HepG2 (cell line): ENCODE measurements at regions not wholly inside any gene's neighbourhood (a gene's known extent, or its start where the extent isn't known, plus 50 kb on each side); places are given as distances from the start of the nearest gene placed in this dataset.
A peak's percentile ranks its signal among the peaks of the same experiment; 100 is the strongest.

Source experiments
- ATAC-seq: fragments of 200-7000 bp; cut with Tn5 transposase; 3 replicates; pipeline ENCODE4 v1.9.1; 2020; ENCODE audit warnings: mild to moderate bottlenecking, moderate library complexity
- BruUV-seq: library from RNA; stranded (reverse); fragments of 400-500 nt; replicated peaks from 2 replicates; lab custom pipeline; 2021; lab: Mats Ljungman, UMichigan
- CTCF ChIA-PET: fragments of 300-600 bp; formaldehyde crosslinking; extraction: SDS; loops from one replicate; lab custom pipeline; 2021; ENCODE audit warnings: low total read pairs, inconsistent platforms, low intra/inter-chr PET ratio; lab: Yijun Ruan, JAX
- POLR2A ChIA-PET: fragments of 350-600 bp; sonication (Branson Sonifier 250); formaldehyde crosslinking; loops from one replicate; lab custom pipeline; 2020; ENCODE audit warnings: antibody characterized with exemption, inconsistent platforms; lab: Yijun Ruan, JAX
- DNase-seq: peaks from one replicate; pipeline ENCODE4 v3.0.0-alpha.2; 2015; ENCODE audit warnings: low spot score
- FAIRE-seq: peaks from 3 replicates; lab custom pipeline; 2011; peaks lifted over from hg19 to GRCh38; lab: Jason Lieb, UNC
- H2AFZ ChIP-seq: one replicate; pipeline ENCODE4 v1.6.1; 2011; ENCODE audit warnings: low read length, inconsistent platforms
- H3K27ac ChIP-seq: fragments of 300-600 bp; 3 replicates; pipeline ENCODE4 v1.8.0; 2011; ENCODE audit warnings: mixed run types, mild to moderate bottlenecking, mixed read lengths, low read length, inconsistent platforms; ENCODE audit not compliant: insufficient read depth; ENCODE audit errors: extremely low read length
- H3K27me3 ChIP-seq, 2 experiments: fragments of 200-600 bp in 1 of 2; 2 replicates in 1 of 2; 3 replicates in 1 of 2; pipeline versions ENCODE4 v1.6.0 to v1.8.0; 2011; ENCODE audit warnings: low read length in 2 of 2, mild to moderate bottlenecking in 2 of 2, moderate library complexity in 2 of 2, inconsistent platforms in 1 of 2; ENCODE audit not compliant: insufficient read depth in 2 of 2, control insufficient read depth in 1 of 2
- H3K36me3 ChIP-seq, 2 experiments: fragments of 200-600 bp in 1 of 2; replicated peaks in 1 of 2; 2 replicates in 1 of 2; 3 replicates in 1 of 2; pipeline versions ENCODE4 v1.5.1 to v1.8.0; 2011; ENCODE audit warnings: low read length in 2 of 2, inconsistent platforms in 1 of 2; ENCODE audit not compliant: insufficient read depth in 2 of 2, control insufficient read depth in 1 of 2
- H3K4me1 ChIP-seq: 2 replicates; pipeline ENCODE4 v1.5.1; 2012; ENCODE audit warnings: low read length, inconsistent platforms; ENCODE audit not compliant: insufficient read depth
- H3K4me2 ChIP-seq: 2 replicates; pipeline ENCODE4 v1.6.0; 2011; ENCODE audit warnings: low read depth, low read length, inconsistent platforms
- H3K4me3 ChIP-seq, 3 experiments: fragments of 200-600 bp in 1 of 3; sonication (generic), shearing (Covaris generic) in 1 of 3; replicated peaks in 1 of 3; 2 replicates each; pipeline ENCODE4 v1.5.1; 2011 to 2016; ENCODE audit warnings: low read length in 3 of 3, inconsistent platforms in 2 of 3, low read depth in 2 of 3, mild to moderate bottlenecking in 2 of 3, control low read depth in 1 of 3, mixed read lengths in 1 of 3; ENCODE audit not compliant: insufficient read depth in 1 of 3
- H3K79me2 ChIP-seq: one replicate; pipeline ENCODE4 v1.6.1; 2011; ENCODE audit warnings: low read length, inconsistent platforms; ENCODE audit not compliant: insufficient read depth
- H3K9ac ChIP-seq: 2 replicates; pipeline ENCODE4 v1.6.0; 2011; ENCODE audit warnings: mild to moderate bottlenecking, low read depth, low read length, inconsistent platforms; ENCODE audit not compliant: insufficient read depth
- H3K9me3 ChIP-seq: 2 replicates; pipeline ENCODE4 v1.5.1; 2012; ENCODE audit warnings: mild to moderate bottlenecking, low read length
- H4K20me1 ChIP-seq: 2 replicates; pipeline ENCODE4 v1.6.0; 2011; ENCODE audit warnings: inconsistent platforms, mild to moderate bottlenecking, low read length, moderate library complexity; ENCODE audit not compliant: insufficient read depth
- CEBPB ChIP-seq: IDR thresholded peaks from 2 replicates; pipeline ENCODE4 v1.6.1; 2011; ENCODE audit warnings: low read depth, low read length, improper control_type of control experiment, borderline replicate concordance
- EED ChIP-seq: sonication (generic); formaldehyde crosslinking; IDR thresholded peaks from 2 replicates; pipeline ENCODE4 v1.5.0; 2020; ENCODE audit warnings: mild to moderate bottlenecking, missing genetic modification reagents
- ELF3 ChIP-seq: IDR thresholded peaks from 2 replicates; pipeline ENCODE4 v1.6.1; 2016; ENCODE audit warnings: missing genetic modification reagents, missing compliant biosample characterization
- NR2F2 ChIP-seq: IDR thresholded peaks from 2 replicates; pipeline ENCODE4 v1.6.1; 2012; ENCODE audit warnings: low read depth, inconsistent platforms, borderline replicate concordance
- TAF1 ChIP-seq: sonication (generic); formaldehyde crosslinking; IDR thresholded peaks from 2 replicates; pipeline ENCODE4 v1.4.0; 2020; ENCODE audit warnings: missing genetic modification reagents
- YEATS2 ChIP-seq: sonication (generic); formaldehyde crosslinking; IDR thresholded peaks from 2 replicates; pipeline ENCODE4 v1.4.0; 2020; ENCODE audit warnings: missing genetic modification reagents, borderline replicate concordance
- ZFP41 ChIP-seq: sonication (generic); formaldehyde crosslinking; IDR thresholded peaks from 2 replicates; pipeline ENCODE4 v1.4.0; 2020; ENCODE audit warnings: mild to moderate bottlenecking, missing genetic modification reagents, borderline replicate concordance
- WGBS: methylation state at CpG from one replicate; pipeline ENCODE4 v1.1.6; 2017; ENCODE audit warnings: low lambda C conversion rate; 5-methylcytosine and 5-hydroxymethylcytosine counted together
- in situ Hi-C: cut with HindIII; loops from 2 replicates; pipeline ENCODE4 v1.10.0; 2017; ENCODE audit warnings: low pct_unique_long_range_greater_than_20kb; ENCODE audit not compliant: extremely low pct_ligation_motif_present
- intact Hi-C: fragments of 100-400 bp; cut with micrococcal nuclease; formaldehyde crosslinking; loops from one replicate; pipeline ENCODE4 v1.10.0; 2022; ENCODE audit not compliant: unreplicated experiment
- TF ChIP-seq, protein P1 (sequence below): sonication (generic); formaldehyde crosslinking; IDR thresholded peaks from 2 replicates; pipeline ENCODE4 v1.4.0; 2020; ENCODE audit warnings: missing genetic modification reagents

DNA sequence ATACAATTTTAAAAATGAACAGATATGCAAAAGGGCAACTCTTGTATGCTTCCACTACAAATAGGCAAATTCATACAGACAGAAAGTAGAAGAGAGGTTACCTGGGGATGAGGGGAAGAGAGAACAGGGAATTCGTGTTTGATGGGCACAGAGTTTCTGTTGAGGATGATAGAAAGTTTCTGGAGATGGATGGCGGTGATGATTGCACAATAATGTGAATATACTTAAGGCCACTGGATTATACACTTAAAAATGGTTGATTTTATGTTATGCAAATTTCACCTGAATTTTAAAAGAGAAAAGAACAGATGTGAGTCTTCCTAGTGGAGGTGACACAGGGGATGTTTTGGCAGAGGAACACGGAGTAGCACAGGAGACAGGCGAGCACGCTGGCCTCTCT, 89.3 kb downstream of the TEX36 start:
- TF ChIP-seq CEBPB (peak; percentile 66; the same call in 1 of the 2 replicates), TAF1 (no peak)
- Histone ChIP-seq H4K20me1 (no peaks in the 10 kb centered on the region), H2AFZ (no peak overlapping the region), H3K4me2 (no peak overlapping the region), H3K36me3 (no peaks in the 10 kb centered on the region), H3K79me2 (no peaks in the 10 kb centered on the region), H3K27me3 (peaks cover 0 to 11% of the 10 kb centered on the region in 2 experiments; a peak in 2 of 5 replicates), H3K9ac (no peak overlapping the region), H3K4me3 (no peak overlapping the region), H3K4me1 (no peaks in the 10 kb centered on the region), H3K9me3 (peaks cover 6% of the 10 kb centered on the region; the same call in 1 of the 2 replicates), H3K27ac (no peak overlapping the region)
- in situ Hi-C loops (no loop called here), intact Hi-C loops (no loop called here)
- 31% methylated on average over 5 of the region's 5 CpGs for WGBS
- DNase-seq (no peak), FAIRE-seq (no peak), ATAC-seq (no peak)
- CTCF ChIA-PET, result no interaction called here
- POLR2A ChIA-PET, result no interaction called here
- no TSS peak for BruUV-seq

DNA sequence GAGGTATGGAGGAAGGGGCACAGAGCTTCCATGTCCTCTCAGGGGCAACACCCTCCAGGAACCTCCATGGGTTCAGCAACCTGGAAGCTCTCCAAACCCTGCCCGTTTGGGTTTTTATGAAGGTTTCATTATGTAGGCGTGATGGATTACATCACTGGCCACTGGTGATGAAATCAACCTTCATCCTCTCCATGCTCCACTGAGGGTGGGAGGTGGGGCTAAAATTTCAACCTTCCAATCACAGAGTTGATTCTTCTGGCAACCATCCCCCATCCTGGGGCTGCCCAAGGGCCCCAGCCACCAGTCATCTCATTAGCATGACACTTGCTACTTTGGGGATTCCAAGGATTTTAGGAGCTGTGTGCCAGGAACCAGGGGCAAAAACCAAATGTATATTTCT, 90.1 kb downstream of the TEX36 start:
- Histone ChIP-seq H3K9me3 (peaks cover 6% of the 10 kb centered on the region; the same call in 1 of the 2 replicates), H3K4me1 (no peaks in the 10 kb centered on the region), H3K79me2 (no peaks in the 10 kb centered on the region), H4K20me1 (no peaks in the 10 kb centered on the region), H3K4me2 (no peak overlapping the region), H3K9ac (no peak overlapping the region), H3K4me3 (no peak overlapping the region), H2AFZ (no peak overlapping the region), H3K27ac (no peak overlapping the region), H3K36me3 (no peaks in the 10 kb centered on the region), H3K27me3 (peaks cover 0 to 11% of the 10 kb centered on the region in 2 experiments; a peak in 2 of 5 replicates)
- BruUV-seq, result no TSS peak
- no peak for DNase-seq
- ATAC-seq, result no peak
- ChIA-PET POLR2A (no interaction called here), CTCF (no interaction called here)
- intact Hi-C loops, result no loop called here
- no CpG with 5 or more reads among the region's 2 CpGs for WGBS
- no peak for TF ChIP-seq YEATS2 (CRISPR knock-in tag)
- TF ChIP-seq ZFP41 (CRISPR knock-in tag), result no peak
- TF ChIP-seq EED (CRISPR knock-in tag), result no peak
- TF ChIP-seq NR2F2, result no peak
- TF ChIP-seq ELF3 (CRISPR knock-in tag), result no peak
- TF ChIP-seq, protein P1, sequence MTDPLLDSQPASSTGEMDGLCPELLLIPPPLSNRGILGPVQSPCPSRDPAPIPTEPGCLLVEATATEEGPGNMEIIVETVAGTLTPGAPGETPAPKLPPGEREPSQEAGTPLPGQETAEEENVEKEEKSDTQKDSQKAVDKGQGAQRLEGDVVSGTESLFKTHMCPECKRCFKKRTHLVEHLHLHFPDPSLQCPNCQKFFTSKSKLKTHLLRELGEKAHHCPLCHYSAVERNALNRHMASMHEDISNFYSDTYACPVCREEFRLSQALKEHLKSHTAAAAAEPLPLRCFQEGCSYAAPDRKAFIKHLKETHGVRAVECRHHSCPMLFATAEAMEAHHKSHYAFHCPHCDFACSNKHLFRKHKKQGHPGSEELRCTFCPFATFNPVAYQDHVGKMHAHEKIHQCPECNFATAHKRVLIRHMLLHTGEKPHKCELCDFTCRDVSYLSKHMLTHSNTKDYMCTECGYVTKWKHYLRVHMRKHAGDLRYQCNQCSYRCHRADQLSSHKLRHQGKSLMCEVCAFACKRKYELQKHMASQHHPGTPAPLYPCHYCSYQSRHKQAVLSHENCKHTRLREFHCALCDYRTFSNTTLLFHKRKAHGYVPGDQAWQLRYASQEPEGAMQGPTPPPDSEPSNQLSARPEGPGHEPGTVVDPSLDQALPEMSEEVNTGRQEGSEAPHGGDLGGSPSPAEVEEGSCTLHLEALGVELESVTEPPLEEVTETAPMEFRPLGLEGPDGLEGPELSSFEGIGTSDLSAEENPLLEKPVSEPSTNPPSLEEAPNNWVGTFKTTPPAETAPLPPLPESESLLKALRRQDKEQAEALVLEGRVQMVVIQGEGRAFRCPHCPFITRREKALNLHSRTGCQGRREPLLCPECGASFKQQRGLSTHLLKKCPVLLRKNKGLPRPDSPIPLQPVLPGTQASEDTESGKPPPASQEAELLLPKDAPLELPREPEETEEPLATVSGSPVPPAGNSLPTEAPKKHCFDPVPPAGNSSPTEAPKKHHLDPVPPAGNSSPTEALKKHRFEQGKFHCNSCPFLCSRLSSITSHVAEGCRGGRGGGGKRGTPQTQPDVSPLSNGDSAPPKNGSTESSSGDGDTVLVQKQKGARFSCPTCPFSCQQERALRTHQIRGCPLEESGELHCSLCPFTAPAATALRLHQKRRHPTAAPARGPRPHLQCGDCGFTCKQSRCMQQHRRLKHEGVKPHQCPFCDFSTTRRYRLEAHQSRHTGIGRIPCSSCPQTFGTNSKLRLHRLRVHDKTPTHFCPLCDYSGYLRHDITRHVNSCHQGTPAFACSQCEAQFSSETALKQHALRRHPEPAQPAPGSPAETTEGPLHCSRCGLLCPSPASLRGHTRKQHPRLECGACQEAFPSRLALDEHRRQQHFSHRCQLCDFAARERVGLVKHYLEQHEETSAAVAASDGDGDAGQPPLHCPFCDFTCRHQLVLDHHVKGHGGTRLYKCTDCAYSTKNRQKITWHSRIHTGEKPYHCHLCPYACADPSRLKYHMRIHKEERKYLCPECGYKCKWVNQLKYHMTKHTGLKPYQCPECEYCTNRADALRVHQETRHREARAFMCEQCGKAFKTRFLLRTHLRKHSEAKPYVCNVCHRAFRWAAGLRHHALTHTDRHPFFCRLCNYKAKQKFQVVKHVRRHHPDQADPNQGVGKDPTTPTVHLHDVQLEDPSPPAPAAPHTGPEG, result no peak
- TF ChIP-seq CEBPB, result peak; percentile 40; the same call in 1 of the 2 replicates
- no peak for FAIRE-seq
- in situ Hi-C loops, result no loop called here
